Right atrium auricular region (tissue), 2 donors: ENCODE measurements at regions not wholly inside any gene's neighbourhood (a gene's known extent, or its start where the extent isn't known, plus 50 kb on each side); places are given as distances from the start of the nearest gene placed in this dataset.

Experiments
- DNase-seq: peaks from one replicate; pipeline ENCODE4 v3.0.0-alpha.2; 2019; ENCODE audit warnings: low spot score
- H3K27ac ChIP-seq, 2 donors: fragments of 200-600 bp; sonication (generic); 1 replicate in 1 of 2; 2 replicates in 1 of 2; pipeline ENCODE4 v1.5.1; 2016 to 2019
- H3K27me3 ChIP-seq, 2 donors: fragments of 200-600 bp; sonication (generic); one replicate each; pipeline versions ENCODE4 v1.5.1 to v1.6.0; 2017 to 2019
- H3K36me3 ChIP-seq: fragments of 200-600 bp; sonication (generic); one replicate; pipeline ENCODE4 v1.5.1; 2016
- H3K4me1 ChIP-seq, 2 donors: fragments of 200-600 bp; sonication (generic); one replicate each; pipeline versions ENCODE4 v1.5.1 to v1.6.0; 2017 to 2019
- H3K4me3 ChIP-seq, 2 donors: fragments of 200-600 bp; sonication (generic); 1 replicate in 1 of 2; 2 replicates in 1 of 2; pipeline ENCODE4 v1.5.1; 2017 to 2019; ENCODE audit warnings: mild to moderate bottlenecking in 1 of 2, moderate library complexity in 1 of 2
- H3K9me3 ChIP-seq, 2 donors: fragments of 200-600 bp; sonication (generic); one replicate each; pipeline ENCODE4 v1.5.1; 2019
- CTCF ChIP-seq, 2 donors: fragments of 200-600 bp; sonication (generic); IDR thresholded peaks; one replicate each; pipeline ENCODE4 v1.5.1; 2019; ENCODE audit warnings: antibody characterized with exemption in 2 of 2

GRCh38 chr14:56367416-56367815 lies 212.2 kb upstream of the TMEM260 start:
- no peak overlapping the region for H3K4me3 ChIP-seq
- H3K27ac ChIP-seq, result no peak overlapping the region
- DNase-seq, result no peak
- no peak for TF ChIP-seq CTCF (IDR thresholded peaks at IDR 0.05)
- H3K27me3 ChIP-seq, result no peaks in the 10 kb centered on the region
- no peaks in the 10 kb centered on the region for H3K4me1 ChIP-seq
- H3K36me3 ChIP-seq, result no peaks in the 10 kb centered on the region
- peaks cover 0 to 20% of the 10 kb centered on the region in 2 donors for H3K9me3 ChIP-seq

GRCh38 chr14:56371737-56372136 lies 207.9 kb upstream of the TMEM260 start:
- Histone ChIP-seq H3K9me3 (peaks cover 0 to 24% of the 10 kb centered on the region in 2 donors), H3K4me3 (no peak overlapping the region), H3K4me1 (no peaks in the 10 kb centered on the region), H3K27me3 (no peaks in the 10 kb centered on the region), H3K36me3 (no peaks in the 10 kb centered on the region), H3K27ac (no peak overlapping the region)
- no peak for TF ChIP-seq CTCF (IDR thresholded peaks at IDR 0.05)
- DNase-seq, result no peak

GRCh38 chr14:56374421-56374820 lies 205.2 kb upstream of the TMEM260 start:
- Histone ChIP-seq H3K4me3 (no peak overlapping the region), H3K9me3 (peaks cover 0 to 24% of the 10 kb centered on the region in 2 donors), H3K36me3 (no peaks in the 10 kb centered on the region), H3K27ac (no peak overlapping the region), H3K4me1 (no peaks in the 10 kb centered on the region), H3K27me3 (no peaks in the 10 kb centered on the region)
- no peak for TF ChIP-seq CTCF (IDR thresholded peaks at IDR 0.05)
- DNase-seq, result no peak

GRCh38 chr14:56378046-56378445 lies 201.6 kb upstream of the TMEM260 start:
- no peaks in the 10 kb centered on the region for H3K36me3 ChIP-seq
- H3K27ac ChIP-seq, result peak overlapping the region; percentile 26 to 67
- H3K4me3 ChIP-seq, result no peak overlapping the region
- H3K27me3 ChIP-seq, result no peaks in the 10 kb centered on the region
- H3K9me3 ChIP-seq, result peaks cover 0 to 4% of the 10 kb centered on the region in 2 donors
- no peak for TF ChIP-seq CTCF (IDR thresholded peaks at IDR 0.05)
- peaks cover 0 to 7% of the 10 kb centered on the region in 2 donors for H3K4me1 ChIP-seq
- DNase-seq, result no peak

GRCh38 chr14:56378475-56378877 lies 201.1 kb upstream of the TMEM260 start:
- DNase-seq, result no peak
- TF ChIP-seq CTCF (IDR thresholded peaks at IDR 0.05), result no peak
- Histone ChIP-seq H3K36me3 (no peaks in the 10 kb centered on the region), H3K27me3 (no peaks in the 10 kb centered on the region), H3K27ac (peak overlapping the region; percentile 53 to 67), H3K9me3 (peaks cover 0 to 6% of the 10 kb centered on the region in 2 donors), H3K4me3 (no peak overlapping the region), H3K4me1 (peaks cover 0 to 7% of the 10 kb centered on the region in 2 donors)

GRCh38 chr14:56379956-56380355 lies 199.6 kb upstream of the TMEM260 start:
- H3K4me1 ChIP-seq, result peaks cover 0 to 7% of the 10 kb centered on the region in 2 donors

More at GRCh38 chr14:56379956-56380355, 199.6 kb upstream of the TMEM260 start:
- H3K36me3 ChIP-seq, result no peaks in the 10 kb centered on the region
- H3K27ac ChIP-seq, result peak overlapping the region; percentile 53 to 67
- H3K9me3 ChIP-seq, result peaks cover 0 to 6% of the 10 kb centered on the region in 2 donors
- no peak overlapping the region for H3K4me3 ChIP-seq
- TF ChIP-seq CTCF (IDR thresholded peaks at IDR 0.05), result no peak
- H3K27me3 ChIP-seq, result no peaks in the 10 kb centered on the region
- DNase-seq, result no peak
